Activated naive CD4-positive, alpha-beta T cell treated with anti-CD3 and anti-CD28 coated beads, Interleukin-2, amount 50 U/mL, for 16 hours (primary cell): ENCODE measurements at regions not wholly inside any gene's neighbourhood (a gene's known extent, or its start where the extent isn't known, plus 50 kb on each side); places are given as distances from the start of the nearest gene placed in this dataset.

ENCODE experiments used
- DNase-seq: peaks from one replicate; pipeline ENCODE4 v3.0.0-alpha.2; 2020

DNA sequence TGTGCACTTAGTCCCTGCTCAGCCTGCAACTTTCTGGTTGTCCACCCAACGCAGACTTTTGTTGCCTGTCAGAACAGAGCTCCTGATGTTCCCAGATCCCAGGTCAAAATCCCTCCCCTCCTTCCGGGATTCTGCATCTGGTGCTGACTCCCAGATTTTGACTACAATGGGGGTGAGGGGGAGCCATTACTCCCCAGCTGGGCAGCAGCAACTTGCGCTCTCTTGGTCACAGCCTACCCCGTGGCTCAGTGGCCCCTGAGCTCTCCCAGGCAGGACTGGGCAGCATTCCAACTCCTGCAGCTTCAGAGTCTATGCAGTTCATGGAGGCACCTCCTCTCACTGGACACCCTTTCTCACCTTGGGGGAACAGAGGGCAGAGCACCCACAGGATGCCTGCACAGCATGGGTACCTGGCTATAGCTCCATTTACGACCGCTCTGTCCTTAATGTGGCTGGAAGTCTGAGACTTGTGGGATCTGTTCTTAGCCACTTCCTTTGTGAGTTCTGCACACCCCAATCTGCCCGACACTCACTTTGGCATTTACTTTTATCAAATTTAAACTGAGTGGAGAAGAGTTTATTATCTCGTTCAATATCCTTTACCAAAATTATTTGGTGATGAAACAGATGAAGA, 545.5 kb upstream of the MGMT start:
- DNase-seq, result no peak

- DNase-seq, result no peak
Measured at GRCh38 chr10:128922172-128922571, 544.9 kb upstream of the MGMT start.

DNA sequence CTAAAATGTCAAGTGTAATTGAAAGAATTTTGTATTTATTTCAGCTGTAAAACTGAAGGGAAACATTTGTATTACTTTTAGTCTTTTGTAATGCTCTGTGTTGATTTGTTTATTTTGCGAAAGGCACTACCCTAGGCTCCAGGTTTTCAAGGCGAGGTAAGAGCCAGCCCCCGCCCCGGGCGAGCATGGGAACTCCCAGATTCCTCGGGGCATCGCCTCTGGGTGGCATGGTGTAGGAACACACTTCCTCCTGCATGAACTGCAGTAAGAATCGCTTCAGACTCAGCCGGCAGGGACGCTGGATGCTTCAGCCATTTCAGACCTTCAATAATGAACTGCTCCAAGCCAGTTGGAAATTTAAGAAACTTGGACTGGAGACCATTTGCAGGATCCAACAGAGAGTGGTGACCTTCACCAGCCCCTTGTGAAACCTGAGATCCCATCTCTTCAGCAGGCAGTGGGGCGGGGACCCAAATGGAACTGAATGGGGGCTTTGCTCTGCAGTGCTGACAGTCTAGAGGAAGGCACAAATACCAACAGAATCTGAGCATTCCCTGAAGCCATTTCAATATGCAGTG, 544.3 kb upstream of the MGMT start:
- no peak for DNase-seq

- DNase-seq, result no peak
Measured at GRCh38 chr10:128924918-128925317, 542.1 kb upstream of the MGMT start.

DNA sequence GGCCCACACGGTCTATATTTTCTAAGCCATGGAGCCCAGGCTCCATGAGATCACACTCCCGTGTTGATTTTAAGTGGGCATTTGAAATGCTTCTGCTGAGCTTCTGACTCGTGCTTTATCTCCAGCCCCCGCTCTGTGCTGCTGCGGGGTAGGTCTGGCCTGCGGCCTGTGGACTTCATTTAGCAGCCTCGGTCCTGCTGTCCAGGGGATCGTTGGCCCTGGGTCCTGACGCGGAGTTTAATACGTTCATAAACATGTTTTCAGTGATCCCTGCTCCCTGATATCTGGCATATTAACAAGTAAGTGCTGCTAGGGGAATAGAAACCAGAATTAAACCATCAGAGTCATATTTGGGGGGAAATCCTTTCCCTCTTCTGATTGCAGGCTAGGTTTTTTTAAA, 540.3 kb upstream of the MGMT start:
- DNase-seq, result no peak

DNA sequence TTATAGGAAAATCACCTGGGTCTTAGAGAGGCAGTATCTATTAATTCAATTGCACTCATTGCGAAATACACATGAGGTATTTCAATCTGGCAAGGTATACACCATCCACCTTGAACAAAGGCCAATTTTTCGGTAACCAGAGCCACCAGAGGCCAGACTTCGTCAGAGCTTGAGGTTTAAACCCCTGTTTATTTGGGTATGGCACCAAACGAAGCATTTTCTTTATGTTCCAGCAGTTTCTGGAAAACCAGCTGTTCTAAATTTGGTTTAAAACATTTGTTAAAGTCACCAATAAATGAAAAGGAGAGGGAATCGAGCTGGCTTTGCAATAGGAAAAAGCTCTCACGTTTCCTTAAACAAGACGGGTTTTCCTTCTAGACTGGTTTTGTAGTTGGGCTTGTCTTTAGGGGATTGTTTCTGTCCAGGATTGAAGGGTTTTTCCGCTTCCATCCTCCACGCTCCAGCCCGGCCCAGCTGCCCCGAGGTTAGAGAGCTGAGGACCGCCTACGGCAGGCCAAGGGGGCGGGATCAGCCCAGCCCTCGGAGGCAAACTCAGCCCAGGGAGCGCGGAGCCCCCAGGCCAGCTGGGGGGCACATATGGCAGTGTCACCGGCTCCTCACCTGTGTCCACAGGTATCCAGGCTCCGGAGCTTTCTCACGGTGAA, 539.4 kb upstream of the MGMT start:
- no peak for DNase-seq

DNA sequence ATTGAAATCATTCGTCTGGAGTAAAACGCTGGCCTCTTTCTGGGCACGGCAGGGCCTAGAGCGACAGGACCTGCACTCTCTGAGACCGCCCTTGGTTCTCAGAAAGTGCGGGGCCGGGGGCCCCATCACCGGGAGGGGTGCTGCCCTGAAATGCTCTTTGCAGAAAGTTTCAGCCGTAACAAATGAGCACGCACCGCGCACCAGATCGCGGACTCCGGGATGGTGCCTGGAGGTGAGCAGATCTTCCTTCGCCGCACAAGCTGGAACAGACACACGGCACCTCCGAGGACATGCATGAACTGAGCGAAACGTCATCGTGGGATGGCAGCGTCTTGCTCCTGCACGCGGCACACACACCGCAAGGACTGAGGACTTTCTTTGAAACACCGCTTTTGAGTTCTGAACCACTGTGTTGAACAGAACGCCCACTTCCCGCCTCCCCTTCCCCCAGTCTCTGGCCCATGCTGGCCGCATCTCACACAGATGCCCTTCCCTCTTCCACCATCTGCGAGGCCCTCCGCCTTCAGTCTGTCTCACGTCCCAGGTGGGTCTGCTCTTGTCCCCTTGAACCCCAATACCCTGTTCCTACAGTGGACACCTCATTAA, 538.7 kb upstream of the MGMT start:
- no peak for DNase-seq

DNA sequence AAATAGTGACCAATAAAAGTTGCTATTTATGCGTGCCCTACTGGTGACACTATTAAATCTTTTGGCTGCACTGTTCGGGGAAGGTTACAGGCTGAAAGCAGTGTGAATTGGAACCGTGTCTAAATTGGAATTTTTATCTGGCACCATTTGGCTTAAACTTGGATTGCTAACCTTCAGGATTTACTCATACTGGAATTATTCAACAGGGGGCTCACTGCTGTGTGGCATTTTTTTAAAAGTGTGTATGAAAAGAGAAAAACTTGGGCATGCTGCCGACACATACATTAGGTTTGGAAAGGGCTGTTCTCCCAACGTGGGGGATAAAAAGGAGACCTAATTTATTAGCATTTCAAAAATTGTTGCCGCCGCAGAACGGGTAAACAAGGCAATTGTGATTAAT, 537.9 kb upstream of the MGMT start:
- no peak for DNase-seq

DNA sequence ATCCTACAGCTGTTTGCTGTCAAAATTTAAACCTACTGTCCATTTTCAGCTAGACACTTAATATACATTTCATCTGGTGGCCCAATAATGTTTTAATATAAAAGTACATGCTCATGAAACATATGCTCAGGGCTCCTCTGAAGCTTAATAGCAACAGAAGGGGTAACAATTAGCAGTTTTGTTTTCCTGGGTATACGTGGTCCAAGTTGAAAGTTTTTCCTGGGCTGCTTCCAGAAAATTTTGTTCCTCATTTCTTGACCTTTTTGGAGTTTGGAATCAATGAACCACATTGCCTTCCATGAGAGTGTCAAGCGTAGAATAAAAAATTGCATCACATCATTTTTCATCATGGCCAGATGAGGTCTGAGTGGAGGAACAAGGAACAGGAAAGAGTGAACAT, 537.3 kb upstream of the MGMT start:
- no peak for DNase-seq

DNA sequence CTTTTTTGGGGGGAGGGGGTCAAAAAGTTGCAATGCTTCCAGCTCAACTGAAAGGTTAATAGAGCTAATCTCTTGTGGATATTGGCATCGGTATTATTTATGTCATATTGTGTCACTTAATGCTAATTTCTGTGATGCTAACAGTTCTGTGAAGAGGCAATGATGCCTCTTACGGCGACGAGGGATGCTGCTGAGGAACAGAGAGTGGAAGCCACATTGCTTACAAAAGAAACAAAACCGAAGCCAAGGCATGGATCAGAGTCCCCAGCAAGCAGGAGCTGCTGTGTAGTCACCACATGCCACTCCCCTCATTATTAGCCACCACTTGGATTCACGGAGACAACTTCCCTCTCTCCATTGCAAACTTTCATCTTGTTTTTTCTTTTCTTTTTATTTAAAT, 536.5 kb upstream of the MGMT start:
- no peak for DNase-seq

GRCh38 chr10:128932071-128932820, 534.8 kb upstream of the MGMT start:
- no peak for DNase-seq

GRCh38 chr10:128934492-128934891, 532.5 kb upstream of the MGMT start:
- DNase-seq, result no peak

GRCh38 chr10:128936392-128936791, 530.6 kb upstream of the MGMT start:
- no peak for DNase-seq

GRCh38 chr10:128938558-128938957, 528.5 kb upstream of the MGMT start:
- DNase-seq, result no peak

DNA sequence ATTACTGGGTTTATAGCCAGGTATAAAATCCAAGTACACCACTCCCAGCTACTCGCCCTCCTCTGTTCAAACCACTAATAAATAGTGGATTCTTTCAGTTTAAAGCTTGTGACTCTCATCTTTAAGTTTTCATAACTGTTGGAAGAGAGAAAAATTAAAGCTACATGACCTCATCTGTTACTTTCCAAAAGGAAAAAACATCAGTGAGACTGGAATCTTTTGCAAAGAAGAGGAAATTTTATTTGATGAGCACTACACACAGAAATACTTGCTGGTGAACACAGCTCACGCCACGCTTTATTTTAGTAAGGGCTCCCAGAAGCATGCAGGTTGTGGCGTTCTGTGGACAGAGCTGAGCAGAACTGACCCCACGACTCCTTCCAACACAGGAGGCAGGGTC, 527.0 kb upstream of the MGMT start:
- DNase-seq, result no peak

- no peak for DNase-seq
Measured at GRCh38 chr10:128943111-128943510, 523.9 kb upstream of the MGMT start.

GRCh38 chr10:128945398-128945797, 521.6 kb upstream of the MGMT start:
- DNase-seq, result no peak

DNA sequence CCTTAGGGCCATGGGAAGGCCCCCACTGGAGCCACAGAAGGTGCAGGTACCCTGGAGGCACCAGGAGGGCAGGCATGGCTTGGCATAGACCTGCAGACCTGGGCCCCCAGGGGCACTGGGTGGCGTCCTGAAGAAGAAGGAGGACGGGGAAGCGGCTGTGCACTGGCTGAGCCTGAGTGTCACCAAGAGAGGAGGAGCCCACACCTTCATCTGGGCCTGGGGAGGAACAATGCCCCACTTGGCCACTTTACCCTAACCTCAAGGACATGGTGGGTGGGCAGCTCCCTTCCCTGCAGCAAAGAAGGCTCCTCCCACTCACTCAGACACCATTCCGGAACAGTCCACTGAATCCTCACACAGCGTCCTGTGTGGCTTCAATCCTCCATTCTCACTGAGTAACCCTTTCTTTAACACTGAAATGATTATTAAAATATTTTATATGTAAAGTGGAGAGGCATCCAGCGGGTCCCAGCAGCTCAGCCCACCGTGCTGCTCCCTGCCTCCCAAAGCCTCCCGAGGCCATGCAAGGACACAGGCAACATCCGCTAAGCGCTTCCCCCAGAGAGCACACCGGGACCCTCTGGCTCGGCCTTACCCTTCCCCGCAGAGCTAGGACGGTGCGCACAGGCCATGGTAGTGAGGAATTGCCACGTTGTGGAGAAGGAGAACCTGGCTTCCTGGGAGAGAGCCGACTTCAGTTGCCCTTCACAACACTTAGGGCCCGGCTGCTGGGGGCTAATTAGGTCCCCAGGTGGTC, 516.7 kb upstream of the MGMT start:
- DNase-seq, result no peak

DNA sequence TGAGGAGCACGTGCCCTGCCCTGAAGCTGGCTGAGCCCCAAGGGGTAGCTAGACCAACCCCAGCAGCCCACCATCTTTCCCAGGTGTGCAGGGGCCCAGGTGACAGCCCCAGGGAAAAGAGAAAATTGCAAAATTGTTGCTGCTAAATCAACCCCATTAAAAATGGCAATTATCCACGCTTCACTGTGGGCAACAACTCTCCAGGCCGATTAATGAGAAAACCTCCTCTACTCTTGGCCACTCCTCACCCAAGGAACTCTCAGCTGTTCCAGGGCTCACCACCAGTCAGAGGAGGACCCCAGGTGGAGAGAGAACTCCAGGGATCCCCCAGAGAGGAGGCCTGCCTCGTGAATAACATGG, 516.1 kb upstream of the MGMT start:
- no peak for DNase-seq

DNA sequence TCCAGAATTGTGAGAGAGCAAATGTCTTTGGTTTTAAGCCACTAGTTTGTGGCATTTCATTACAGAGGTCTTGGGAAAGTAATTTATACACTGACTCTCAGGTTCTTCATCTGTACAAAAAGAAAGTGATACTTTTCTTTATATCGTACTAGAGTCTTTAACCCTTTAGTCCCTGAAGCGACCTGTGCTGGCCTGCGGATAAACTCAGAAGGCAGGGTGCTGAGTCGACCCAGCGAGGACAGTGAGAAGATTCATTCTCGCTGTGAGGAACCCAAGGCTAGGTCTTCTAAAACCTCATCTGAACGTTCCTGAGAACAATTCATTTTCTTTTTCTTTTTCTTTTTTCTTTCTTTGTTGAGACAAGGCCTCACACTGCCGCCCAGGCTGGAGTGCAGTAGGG, 514.2 kb upstream of the MGMT start:
- DNase-seq, result no peak

DNA sequence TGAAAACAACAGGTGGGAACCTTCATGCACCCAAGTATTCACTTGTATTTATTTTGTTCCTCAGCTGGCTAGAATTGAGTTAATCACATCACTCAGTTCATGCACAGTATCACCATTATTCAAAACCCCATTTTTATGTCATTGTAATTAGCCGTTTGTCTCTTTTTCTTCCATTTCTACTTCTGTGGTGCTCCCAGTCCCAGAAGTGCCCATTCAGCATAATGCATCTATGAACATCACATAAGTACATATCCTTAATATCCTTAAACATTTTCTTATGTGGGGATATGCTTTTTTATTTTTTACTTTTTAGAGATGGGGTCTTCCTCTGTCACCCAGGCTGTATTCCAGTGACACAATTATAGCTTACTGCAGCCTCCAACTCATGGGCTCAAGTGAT, 510.9 kb upstream of the MGMT start:
- no peak for DNase-seq

DNA sequence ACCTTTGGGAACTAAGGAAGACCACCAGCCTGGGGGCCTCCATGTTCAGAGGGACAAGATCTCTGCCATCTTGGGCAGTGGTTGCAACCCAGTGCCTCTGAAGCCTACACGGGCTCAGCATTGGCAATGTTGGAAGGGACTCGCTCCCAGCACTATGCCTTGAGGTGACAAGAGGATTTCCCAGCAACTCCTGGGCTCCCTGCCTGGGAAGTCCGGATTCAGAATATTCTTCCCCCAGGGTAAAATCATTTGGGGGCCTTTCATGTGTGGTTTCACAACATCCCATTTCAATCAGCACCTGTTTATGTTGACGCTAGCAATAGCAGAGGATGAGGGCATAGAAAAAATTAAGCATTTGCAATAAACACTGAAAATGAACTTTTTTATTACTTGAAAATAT, 509.8 kb upstream of the MGMT start:
- no peak for DNase-seq
